ENCODE measurements at regions not wholly inside any gene's neighbourhood (a gene's known extent, or its start where the extent isn't known, plus 50 kb on each side); places are given as distances from the start of the nearest gene placed in this dataset.

DNA sequence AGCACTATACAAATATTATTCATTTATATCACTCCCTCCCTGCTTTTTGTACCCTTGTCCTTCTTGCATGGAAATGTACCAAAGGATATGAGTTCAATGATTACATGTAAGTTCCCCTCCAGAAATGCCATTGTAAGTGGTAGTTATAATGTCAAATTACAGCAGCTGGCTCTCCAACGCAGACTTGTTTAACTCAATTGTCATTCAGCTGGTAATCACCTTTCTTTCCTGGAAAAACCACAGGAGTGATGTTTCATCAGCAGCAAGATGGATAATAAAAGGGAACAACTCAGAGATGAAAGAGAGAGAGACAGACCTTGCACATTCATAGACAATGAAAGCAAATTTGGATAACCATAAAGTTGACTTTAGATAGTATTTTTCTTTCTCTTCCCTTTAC is 578.6 kb upstream of the PBX1 start:
- CTCF ChIA-PET = no interaction called here

DNA sequence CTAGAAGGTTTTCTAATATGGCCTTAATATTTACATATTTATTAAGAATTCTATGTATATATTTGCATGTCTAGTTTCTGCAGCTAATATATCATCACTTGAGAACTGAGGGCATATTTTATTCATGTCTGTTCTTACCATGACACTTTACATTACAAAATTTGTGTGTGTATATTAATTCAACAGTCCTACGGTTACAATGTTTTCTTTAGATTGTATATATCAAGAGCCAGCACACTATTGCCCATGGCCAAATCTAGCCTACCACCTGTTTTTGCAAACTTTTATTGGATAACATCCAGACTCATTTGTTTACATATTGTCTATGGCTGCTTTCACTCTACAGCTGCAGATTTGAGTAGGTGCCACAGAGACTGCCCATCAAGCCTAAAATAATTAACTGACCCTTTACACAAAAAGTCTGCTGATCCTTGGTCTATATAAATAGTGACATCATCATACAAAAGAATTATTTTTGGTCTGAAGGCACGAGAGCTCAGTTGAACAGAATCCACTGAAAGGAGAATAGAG is 577.4 kb upstream of the PBX1 start:
- POLR2A ChIA-PET (ENCODE audit: low non-redundant PET) = no interaction called here
- H3K36me3 ChIP-seq (ENCODE audit: insufficient read depth, low read length, poor library complexity, severe bottlenecking) = no peaks in the 10 kb centered on the region
- H3K27ac ChIP-seq (ENCODE audit: low read depth, low read length, poor library complexity, severe bottlenecking) = no peak overlapping the region
- BruUV-seq (replicated peaks) = no TSS peak
- no peaks in the 10 kb centered on the region for H3K27me3 ChIP-seq (replicated peaks; ENCODE audit: insufficient read depth, low read depth, low read length, poor library complexity)
- TF ChIP-seq, protein P1, sequence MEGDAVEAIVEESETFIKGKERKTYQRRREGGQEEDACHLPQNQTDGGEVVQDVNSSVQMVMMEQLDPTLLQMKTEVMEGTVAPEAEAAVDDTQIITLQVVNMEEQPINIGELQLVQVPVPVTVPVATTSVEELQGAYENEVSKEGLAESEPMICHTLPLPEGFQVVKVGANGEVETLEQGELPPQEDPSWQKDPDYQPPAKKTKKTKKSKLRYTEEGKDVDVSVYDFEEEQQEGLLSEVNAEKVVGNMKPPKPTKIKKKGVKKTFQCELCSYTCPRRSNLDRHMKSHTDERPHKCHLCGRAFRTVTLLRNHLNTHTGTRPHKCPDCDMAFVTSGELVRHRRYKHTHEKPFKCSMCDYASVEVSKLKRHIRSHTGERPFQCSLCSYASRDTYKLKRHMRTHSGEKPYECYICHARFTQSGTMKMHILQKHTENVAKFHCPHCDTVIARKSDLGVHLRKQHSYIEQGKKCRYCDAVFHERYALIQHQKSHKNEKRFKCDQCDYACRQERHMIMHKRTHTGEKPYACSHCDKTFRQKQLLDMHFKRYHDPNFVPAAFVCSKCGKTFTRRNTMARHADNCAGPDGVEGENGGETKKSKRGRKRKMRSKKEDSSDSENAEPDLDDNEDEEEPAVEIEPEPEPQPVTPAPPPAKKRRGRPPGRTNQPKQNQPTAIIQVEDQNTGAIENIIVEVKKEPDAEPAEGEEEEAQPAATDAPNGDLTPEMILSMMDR (conservative IDR thresholded peaks at IDR 0.05; ENCODE audit: low read depth, low read length) = no peak
- no peak for TF ChIP-seq EZH2 (IDR thresholded peaks at IDR 0.05; ENCODE audit: borderline replicate concordance, low read depth, low read length, poor library complexity, severe bottlenecking)
- no peaks in the 10 kb centered on the region for H3K4me1 ChIP-seq (ENCODE audit: insufficient read depth, low read length, poor library complexity, severe bottlenecking)
- CTCF ChIA-PET = no interaction called here
- no peak for DNase-seq (ENCODE audit: low spot score)
- H3K9me3 ChIP-seq (ENCODE audit: low read depth, low read length, poor library complexity, severe bottlenecking) = no peaks in the 10 kb centered on the region
- H3K4me3 ChIP-seq (ENCODE audit: low read depth, low read length, poor library complexity, severe bottlenecking) = no peak overlapping the region
- intact Hi-C loops (cut with micrococcal nuclease; ENCODE audit: unreplicated experiment) = no loop called here

More for the DNA sequence above, 578.6 kb upstream of the PBX1 start:
- no peak overlapping the region for H3K4me3 ChIP-seq (ENCODE audit: low read depth, low read length, poor library complexity, severe bottlenecking)
- no peaks in the 10 kb centered on the region for H3K27me3 ChIP-seq (replicated peaks; ENCODE audit: insufficient read depth, low read depth, low read length, poor library complexity)
- intact Hi-C loops (cut with micrococcal nuclease; ENCODE audit: unreplicated experiment) = no loop called here
- no TSS peak for BruUV-seq (replicated peaks)
- no peak for TF ChIP-seq EZH2 (IDR thresholded peaks at IDR 0.05; ENCODE audit: borderline replicate concordance, low read depth, low read length, poor library complexity, severe bottlenecking)
- POLR2A ChIA-PET (ENCODE audit: low non-redundant PET) = no interaction called here
- no peak overlapping the region for H3K27ac ChIP-seq (ENCODE audit: low read depth, low read length, poor library complexity, severe bottlenecking)
- H3K9me3 ChIP-seq (ENCODE audit: low read depth, low read length, poor library complexity, severe bottlenecking) = no peaks in the 10 kb centered on the region
- no peaks in the 10 kb centered on the region for H3K36me3 ChIP-seq (ENCODE audit: insufficient read depth, low read length, poor library complexity, severe bottlenecking)
- DNase-seq (ENCODE audit: low spot score) = no peak
- H3K4me1 ChIP-seq (ENCODE audit: insufficient read depth, low read length, poor library complexity, severe bottlenecking) = no peaks in the 10 kb centered on the region

DNA sequence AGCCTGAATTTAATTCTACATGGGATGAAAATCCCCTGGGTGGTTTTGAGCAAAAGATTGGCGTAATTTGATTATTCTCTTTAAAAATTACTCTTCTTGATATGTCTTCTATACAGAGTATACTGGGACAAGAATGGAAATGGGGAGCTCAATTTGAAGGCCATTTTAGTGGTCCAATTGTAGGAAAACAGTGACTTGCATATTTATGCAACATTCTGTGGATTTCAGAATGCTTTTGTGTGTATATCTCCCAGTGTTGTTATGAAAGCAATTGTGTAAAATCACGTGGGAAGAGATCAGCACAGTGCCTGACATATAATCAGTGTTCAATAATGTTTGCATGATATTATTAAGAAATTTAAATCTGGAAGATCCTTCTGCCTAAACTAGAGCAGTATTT is 575.9 kb upstream of the PBX1 start:
- H3K27me3 ChIP-seq (replicated peaks; ENCODE audit: insufficient read depth, low read depth, low read length, poor library complexity) = no peaks in the 10 kb centered on the region
- intact Hi-C loops (cut with micrococcal nuclease; ENCODE audit: unreplicated experiment) = no loop called here
- ChIA-PET POLR2A (ENCODE audit: low non-redundant PET) (no interaction called here), CTCF (no interaction called here)
- DNase-seq (ENCODE audit: low spot score) = no peak
- no peaks in the 10 kb centered on the region for H3K36me3 ChIP-seq (ENCODE audit: insufficient read depth, low read length, poor library complexity, severe bottlenecking)
- TF ChIP-seq, protein P1 (conservative IDR thresholded peaks at IDR 0.05; ENCODE audit: low read depth, low read length) = no peak
- TF ChIP-seq EZH2 (IDR thresholded peaks at IDR 0.05; ENCODE audit: borderline replicate concordance, low read depth, low read length, poor library complexity, severe bottlenecking) = no peak
- no peaks in the 10 kb centered on the region for H3K4me1 ChIP-seq (ENCODE audit: insufficient read depth, low read length, poor library complexity, severe bottlenecking)
- BruUV-seq (replicated peaks) = no TSS peak
- H3K4me3 ChIP-seq (ENCODE audit: low read depth, low read length, poor library complexity, severe bottlenecking) = no peak overlapping the region
- no peak overlapping the region for H3K27ac ChIP-seq (ENCODE audit: low read depth, low read length, poor library complexity, severe bottlenecking)
- no peaks in the 10 kb centered on the region for H3K9me3 ChIP-seq (ENCODE audit: low read depth, low read length, poor library complexity, severe bottlenecking)

DNA sequence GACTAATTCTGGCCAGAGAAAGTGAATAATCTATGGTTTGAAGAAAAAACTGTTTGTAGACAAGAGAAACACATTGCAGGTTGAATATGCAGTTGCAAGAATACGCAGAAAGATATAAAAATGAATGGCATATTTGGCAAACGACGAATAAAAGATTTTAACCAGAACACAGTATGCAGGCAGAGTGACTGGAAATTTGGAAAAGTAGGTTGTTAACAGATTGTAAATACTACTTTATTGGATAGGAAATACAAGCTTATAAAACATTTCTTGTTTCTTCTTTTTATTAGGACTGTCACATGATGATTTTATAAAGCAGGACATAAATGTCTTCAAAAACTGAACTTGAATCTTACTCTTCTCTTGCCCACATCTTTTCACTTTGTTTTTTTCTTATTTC is 573.3 kb upstream of the PBX1 start:
- no TSS peak for BruUV-seq (replicated peaks)
- Histone ChIP-seq H3K4me3 (ENCODE audit: low read depth, low read length, poor library complexity, severe bottlenecking) (no peak overlapping the region), H3K9me3 (ENCODE audit: low read depth, low read length, poor library complexity, severe bottlenecking) (no peaks in the 10 kb centered on the region), H3K27me3 (replicated peaks; ENCODE audit: insufficient read depth, low read depth, low read length, poor library complexity) (no peaks in the 10 kb centered on the region), H3K27ac (ENCODE audit: low read depth, low read length, poor library complexity, severe bottlenecking) (no peak overlapping the region), H3K36me3 (ENCODE audit: insufficient read depth, low read length, poor library complexity, severe bottlenecking) (no peaks in the 10 kb centered on the region), H3K4me1 (ENCODE audit: insufficient read depth, low read length, poor library complexity, severe bottlenecking) (no peaks in the 10 kb centered on the region)
- intact Hi-C loops (cut with micrococcal nuclease; ENCODE audit: unreplicated experiment) = no loop called here
- CTCF ChIA-PET = no interaction called here
- POLR2A ChIA-PET (ENCODE audit: low non-redundant PET) = no interaction called here
- TF ChIP-seq, protein P1 (conservative IDR thresholded peaks at IDR 0.05; ENCODE audit: low read depth, low read length) = no peak
- TF ChIP-seq EZH2 (IDR thresholded peaks at IDR 0.05; ENCODE audit: borderline replicate concordance, low read depth, low read length, poor library complexity, severe bottlenecking) = no peak
- DNase-seq (ENCODE audit: low spot score) = no peak
